GM21515 (cell line): ENCODE measurements at regions not wholly inside any gene's neighbourhood (a gene's known extent, or its start where the extent isn't known, plus 50 kb on each side); places are given as distances from the start of the nearest gene placed in this dataset.

ENCODE experiments used
- ATAC-seq: cut with Tn5 transposase; IDR thresholded peaks from one replicate; pipeline ENCODE4 v1.9.1; 2021; ENCODE audit not compliant: unreplicated experiment

DNA sequence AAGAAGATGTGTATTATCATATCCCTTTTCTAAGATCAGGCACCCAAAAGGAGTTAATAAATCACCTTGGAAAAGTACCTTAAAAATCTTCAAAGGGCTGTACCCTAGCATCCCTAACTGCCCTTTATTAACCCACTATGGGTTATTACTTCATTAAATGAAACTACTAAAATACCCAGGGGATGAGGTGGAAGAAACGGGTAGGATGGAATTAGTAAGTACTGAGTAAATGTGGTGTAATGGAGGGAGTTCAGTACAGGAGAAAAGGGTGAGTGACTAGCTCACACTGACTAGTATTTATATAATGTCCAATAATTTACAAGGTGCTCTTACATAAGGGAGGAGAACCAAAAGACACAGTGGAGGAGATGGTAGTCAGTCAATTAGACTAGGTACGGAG lies 51.0 kb upstream of the RASGEF1B start:
- no peak for ATAC-seq

DNA sequence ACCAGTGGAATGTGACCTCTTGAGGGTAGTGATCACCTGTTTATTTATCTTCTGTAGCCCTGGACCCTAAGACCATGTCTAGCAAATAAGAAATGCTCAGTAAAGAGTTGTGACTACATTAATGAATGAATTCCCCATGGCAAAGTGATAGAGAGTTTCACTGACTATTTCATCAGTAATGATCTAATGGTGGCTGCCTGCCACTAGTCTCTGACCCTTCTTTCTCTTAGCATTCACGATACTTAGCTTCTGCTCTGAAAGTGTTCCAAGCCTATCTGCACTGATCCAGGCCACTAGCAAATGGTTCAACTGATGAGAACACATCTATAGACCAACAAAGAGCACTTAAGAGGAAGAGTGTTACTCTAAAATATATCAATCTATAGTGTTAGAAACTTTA lies 50.0 kb upstream of the RASGEF1B start:
- ATAC-seq = no peak
